ENCODE measurements at regions not wholly inside any gene's neighbourhood (a gene's known extent, or its start where the extent isn't known, plus 50 kb on each side); places are given as distances from the start of the nearest gene placed in this dataset.

DNA sequence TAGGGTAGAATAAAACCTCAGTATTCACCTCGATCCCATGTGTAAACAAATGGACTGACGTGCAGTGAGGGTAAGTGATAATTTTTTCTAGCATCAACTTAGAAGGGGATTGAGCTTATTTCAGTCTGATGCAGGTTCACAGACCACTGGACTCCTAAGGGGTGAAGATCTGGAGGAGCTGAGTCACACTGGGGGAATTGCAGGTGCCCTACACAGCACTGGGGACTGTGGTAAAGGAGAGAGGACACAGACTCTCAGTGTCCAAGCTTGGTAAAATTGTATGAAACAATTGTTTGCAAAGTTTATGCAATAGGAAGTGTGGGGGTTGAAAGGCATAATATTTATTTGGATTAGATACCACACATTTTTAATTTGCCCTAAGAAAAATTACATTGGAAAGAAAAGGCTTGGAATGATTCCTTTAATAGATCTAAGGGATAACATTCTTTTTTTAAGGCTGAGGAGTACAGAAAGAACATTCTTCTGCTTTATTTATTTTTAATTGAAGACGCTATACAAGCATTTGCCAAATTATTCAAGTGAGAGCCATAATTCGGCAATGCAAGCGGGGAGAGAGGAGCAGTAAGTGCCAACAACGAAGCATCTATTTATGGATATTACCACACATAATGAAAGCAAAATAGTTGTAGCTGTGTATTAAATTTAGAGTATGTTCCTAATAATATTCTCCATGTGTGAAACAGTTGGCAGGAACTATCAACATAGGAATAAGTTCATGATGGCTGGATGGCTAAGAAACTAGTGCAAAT lies 766.9 kb upstream of the ADAMTS16 start:
- no peaks in the 10 kb centered on the region for H3K79me2 ChIP-seq (ENCODE audit: insufficient read depth, low read length)
- H3K4me3 ChIP-seq (ENCODE audit: insufficient read depth, low read depth, low read length), result no peak overlapping the region
- Mint-ChIP-seq H3K4me3 (ENCODE audit: unreplicated experiment) (no peak overlapping the region), H3K36me3 (ENCODE audit: low read depth, unreplicated experiment) (no peaks in the 10 kb centered on the region), H3K9me3 (ENCODE audit: unreplicated experiment) (peaks cover 4% of the 10 kb centered on the region), H3K4me1 (ENCODE audit: low read depth, unreplicated experiment) (peaks cover 30% of the 10 kb centered on the region), H3K27ac (ENCODE audit: unreplicated experiment) (no peak overlapping the region), H3K27me3 (ENCODE audit: low read depth, unreplicated experiment) (peaks cover 6% of the 10 kb centered on the region)
- no peak overlapping the region for H2AFZ ChIP-seq (ENCODE audit: low read depth, low read length)
- H3K36me3 ChIP-seq (ENCODE audit: insufficient read depth, low read length), result no peaks in the 10 kb centered on the region
- H3K4me1 ChIP-seq (ENCODE audit: insufficient read depth, low read length), result no peaks in the 10 kb centered on the region
- DNase-seq (ENCODE audit: low read depth) (no peak), FAIRE-seq (no peak)
- H3K9me3 ChIP-seq (ENCODE audit: insufficient read depth, low read depth, low read length), result peaks cover 3% of the 10 kb centered on the region
- H3K27me3 ChIP-seq (ENCODE audit: insufficient read depth, low read length), result no peaks in the 10 kb centered on the region
- TF ChIP-seq EZH2 (IDR thresholded peaks at IDR 0.05; ENCODE audit: insufficient read depth, low read length), result no peak
- TF ChIP-seq, protein P1, sequence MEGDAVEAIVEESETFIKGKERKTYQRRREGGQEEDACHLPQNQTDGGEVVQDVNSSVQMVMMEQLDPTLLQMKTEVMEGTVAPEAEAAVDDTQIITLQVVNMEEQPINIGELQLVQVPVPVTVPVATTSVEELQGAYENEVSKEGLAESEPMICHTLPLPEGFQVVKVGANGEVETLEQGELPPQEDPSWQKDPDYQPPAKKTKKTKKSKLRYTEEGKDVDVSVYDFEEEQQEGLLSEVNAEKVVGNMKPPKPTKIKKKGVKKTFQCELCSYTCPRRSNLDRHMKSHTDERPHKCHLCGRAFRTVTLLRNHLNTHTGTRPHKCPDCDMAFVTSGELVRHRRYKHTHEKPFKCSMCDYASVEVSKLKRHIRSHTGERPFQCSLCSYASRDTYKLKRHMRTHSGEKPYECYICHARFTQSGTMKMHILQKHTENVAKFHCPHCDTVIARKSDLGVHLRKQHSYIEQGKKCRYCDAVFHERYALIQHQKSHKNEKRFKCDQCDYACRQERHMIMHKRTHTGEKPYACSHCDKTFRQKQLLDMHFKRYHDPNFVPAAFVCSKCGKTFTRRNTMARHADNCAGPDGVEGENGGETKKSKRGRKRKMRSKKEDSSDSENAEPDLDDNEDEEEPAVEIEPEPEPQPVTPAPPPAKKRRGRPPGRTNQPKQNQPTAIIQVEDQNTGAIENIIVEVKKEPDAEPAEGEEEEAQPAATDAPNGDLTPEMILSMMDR (IDR thresholded peaks at IDR 0.05; ENCODE audit: insufficient read depth, low read depth, low read length), result no peak
- H4K20me1 ChIP-seq (ENCODE audit: insufficient read depth, low read length), result no peaks in the 10 kb centered on the region
- no peak overlapping the region for H3K4me2 ChIP-seq (ENCODE audit: low read length)
- no peak overlapping the region for H3K9ac ChIP-seq (ENCODE audit: low read length)
- H3K27ac ChIP-seq (ENCODE audit: low read depth, low read length), result no peak overlapping the region

DNA sequence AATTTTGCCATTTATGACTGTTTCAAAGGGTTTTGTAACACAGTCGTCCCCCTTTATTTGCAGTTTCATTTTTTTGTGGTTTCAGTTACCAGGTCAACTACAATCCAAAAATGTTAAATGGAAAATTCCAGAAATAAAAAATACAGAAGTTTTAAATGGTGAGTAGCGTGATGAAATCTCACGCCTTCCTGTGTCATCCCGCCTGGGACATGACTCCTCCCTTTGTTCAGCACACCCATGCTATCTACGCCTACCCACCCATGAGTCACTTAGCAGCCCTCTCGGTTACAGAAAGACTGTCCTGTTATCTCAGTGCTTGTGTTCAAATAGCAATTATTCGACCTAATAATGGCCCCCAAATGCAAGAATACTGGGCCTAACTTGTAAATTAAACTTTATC lies 765.3 kb upstream of the ADAMTS16 start:
- TF ChIP-seq EZH2 (IDR thresholded peaks at IDR 0.05; ENCODE audit: insufficient read depth, low read length), result no peak
- TF ChIP-seq, protein P1 (IDR thresholded peaks at IDR 0.05; ENCODE audit: insufficient read depth, low read depth, low read length), result no peak
- FAIRE-seq, result no peak
- DNase-seq (ENCODE audit: low read depth), result no peak
- Histone ChIP-seq H3K79me2 (ENCODE audit: insufficient read depth, low read length) (no peaks in the 10 kb centered on the region), H3K36me3 (ENCODE audit: insufficient read depth, low read length) (no peaks in the 10 kb centered on the region), H3K9me3 (ENCODE audit: insufficient read depth, low read depth, low read length) (no peaks in the 10 kb centered on the region), H3K4me1 (ENCODE audit: insufficient read depth, low read length) (no peaks in the 10 kb centered on the region), H3K9ac (ENCODE audit: low read length) (no peak overlapping the region), H4K20me1 (ENCODE audit: insufficient read depth, low read length) (no peaks in the 10 kb centered on the region), H3K4me3 (ENCODE audit: insufficient read depth, low read depth, low read length) (no peak overlapping the region), H3K4me2 (ENCODE audit: low read length) (no peak overlapping the region), H3K27me3 (ENCODE audit: insufficient read depth, low read length) (no peaks in the 10 kb centered on the region), H3K27ac (ENCODE audit: low read depth, low read length) (no peak overlapping the region), H2AFZ (ENCODE audit: low read depth, low read length) (no peak overlapping the region)
- Mint-ChIP-seq H3K4me1 (ENCODE audit: low read depth, unreplicated experiment) (peaks cover 29% of the 10 kb centered on the region), H3K4me3 (ENCODE audit: unreplicated experiment) (no peak overlapping the region), H3K36me3 (ENCODE audit: low read depth, unreplicated experiment) (no peaks in the 10 kb centered on the region), H3K27me3 (ENCODE audit: low read depth, unreplicated experiment) (no peaks in the 10 kb centered on the region), H3K27ac (ENCODE audit: unreplicated experiment) (no peak overlapping the region), H3K9me3 (ENCODE audit: unreplicated experiment) (peaks cover 4% of the 10 kb centered on the region)

DNA sequence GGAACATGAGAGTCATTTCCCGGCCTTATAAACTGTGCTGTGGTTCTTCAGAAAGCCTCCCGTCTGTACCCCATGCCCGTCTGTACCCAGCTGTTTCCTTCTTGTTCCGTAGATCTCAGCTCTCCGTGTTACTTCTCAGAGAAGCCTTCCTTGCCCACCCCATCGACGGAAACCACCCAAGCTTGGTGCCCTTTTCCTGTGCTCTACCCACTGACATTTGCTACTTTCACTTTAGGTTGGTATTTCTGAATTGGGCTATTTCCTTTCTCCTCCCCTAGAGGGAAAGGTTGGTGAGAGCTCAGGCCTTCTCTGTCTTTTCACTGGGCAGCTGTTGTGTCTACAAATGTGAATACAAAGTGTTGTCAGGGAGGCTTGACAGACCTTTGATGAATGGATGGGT lies 764.5 kb upstream of the ADAMTS16 start:
- FAIRE-seq (no peak), DNase-seq (ENCODE audit: low read depth) (no peak)
- H3K36me3 ChIP-seq (ENCODE audit: insufficient read depth, low read length), result no peaks in the 10 kb centered on the region
- no peak overlapping the region for H3K27ac Mint-ChIP-seq (ENCODE audit: unreplicated experiment)
- no peaks in the 10 kb centered on the region for H3K27me3 ChIP-seq (ENCODE audit: insufficient read depth, low read length)
- H3K4me1 Mint-ChIP-seq (ENCODE audit: low read depth, unreplicated experiment), result peaks cover 24% of the 10 kb centered on the region
- no peaks in the 10 kb centered on the region for H3K4me1 ChIP-seq (ENCODE audit: insufficient read depth, low read length)
- H3K4me3 Mint-ChIP-seq (ENCODE audit: unreplicated experiment), result no peak overlapping the region
- no peak overlapping the region for H3K4me3 ChIP-seq (ENCODE audit: insufficient read depth, low read depth, low read length)
- H3K9me3 ChIP-seq (ENCODE audit: insufficient read depth, low read depth, low read length), result no peaks in the 10 kb centered on the region
- no peak overlapping the region for H2AFZ ChIP-seq (ENCODE audit: low read depth, low read length)
- H4K20me1 ChIP-seq (ENCODE audit: insufficient read depth, low read length), result no peaks in the 10 kb centered on the region
- TF ChIP-seq EZH2 (IDR thresholded peaks at IDR 0.05; ENCODE audit: insufficient read depth, low read length), result no peak
- TF ChIP-seq, protein P1 (IDR thresholded peaks at IDR 0.05; ENCODE audit: insufficient read depth, low read depth, low read length), result no peak
- H3K4me2 ChIP-seq (ENCODE audit: low read length), result no peak overlapping the region
- H3K9me3 Mint-ChIP-seq (ENCODE audit: unreplicated experiment), result peaks cover 4% of the 10 kb centered on the region
- no peaks in the 10 kb centered on the region for H3K27me3 Mint-ChIP-seq (ENCODE audit: low read depth, unreplicated experiment)
- H3K36me3 Mint-ChIP-seq (ENCODE audit: low read depth, unreplicated experiment), result no peaks in the 10 kb centered on the region
- no peak overlapping the region for H3K9ac ChIP-seq (ENCODE audit: low read length)
- no peaks in the 10 kb centered on the region for H3K79me2 ChIP-seq (ENCODE audit: insufficient read depth, low read length)
- no peak overlapping the region for H3K27ac ChIP-seq (ENCODE audit: low read depth, low read length)
